Osteoblast (primary cell): ENCODE measurements at regions not wholly inside any gene's neighbourhood (a gene's known extent, or its start where the extent isn't known, plus 50 kb on each side); places are given as distances from the start of the nearest gene placed in this dataset.
A peak's percentile ranks its signal among the peaks of the same experiment; 100 is the strongest.

Source experiments
- DNase-seq: peaks from one replicate; pipeline ENCODE4 v3.0.0; 2011; ENCODE audit warnings: low spot score, mixed read lengths; ENCODE audit not compliant: insufficient read length; ENCODE audit errors: missing footprints
- H2AFZ ChIP-seq: 2 replicates; pipeline ENCODE4 v1.6.0; 2011; ENCODE audit warnings: mild to moderate bottlenecking, low read length
- H3K27ac ChIP-seq: 2 replicates; pipeline ENCODE4 v1.5.1; 2011; ENCODE audit warnings: mild to moderate bottlenecking, low read depth, low read length, moderate library complexity
- H3K27me3 ChIP-seq: 2 replicates; pipeline ENCODE4 v1.6.0; 2012; ENCODE audit warnings: mild to moderate bottlenecking, control low read depth, inconsistent platforms, low read length, moderate library complexity; ENCODE audit not compliant: insufficient read depth
- H3K36me3 ChIP-seq: 2 replicates; pipeline ENCODE4 v1.5.1; 2011; ENCODE audit warnings: mild to moderate bottlenecking, low read length, control low read depth, moderate library complexity; ENCODE audit not compliant: insufficient read depth
- H3K4me1 ChIP-seq: 2 replicates; pipeline ENCODE4 v1.5.1; 2011; ENCODE audit warnings: mild to moderate bottlenecking, low read length, control low read depth, moderate library complexity; ENCODE audit not compliant: insufficient read depth
- H3K4me2 ChIP-seq: 2 replicates; pipeline ENCODE4 v1.6.0; 2011; ENCODE audit warnings: mild to moderate bottlenecking, low read length; ENCODE audit not compliant: insufficient read depth
- H3K4me3 ChIP-seq: fragments of 200-600 bp; sonication (generic); 3 replicates; pipeline ENCODE4 v1.5.1; 2012; ENCODE audit warnings: mild to moderate bottlenecking, low read length, inconsistent platforms; ENCODE audit not compliant: insufficient read depth
- H3K79me2 ChIP-seq: 2 replicates; pipeline ENCODE4 v1.6.0; 2012; ENCODE audit warnings: mild to moderate bottlenecking, low read length, control low read depth, inconsistent platforms; ENCODE audit not compliant: insufficient read depth
- H3K9me3 ChIP-seq: 2 replicates; pipeline ENCODE4 v1.5.1; 2011; ENCODE audit warnings: low read depth, low read length, control low read depth
- H4K20me1 ChIP-seq: 2 replicates; pipeline ENCODE4 v1.6.0; 2012; ENCODE audit warnings: mild to moderate bottlenecking, low read length, control low read depth; ENCODE audit not compliant: insufficient read depth
- CTCF ChIP-seq: IDR thresholded peaks from 2 replicates; pipeline ENCODE4 v1.5.1; 2011; ENCODE audit warnings: mild to moderate bottlenecking, low read depth, low read length, moderate library complexity; ENCODE audit errors: extremely low read depth

- Histone ChIP-seq H3K79me2 (no peaks in the 10 kb centered on the region), H4K20me1 (no peaks in the 10 kb centered on the region), H3K27ac (no peak overlapping the region), H3K4me1 (no peaks in the 10 kb centered on the region), H3K27me3 (no peaks in the 10 kb centered on the region), H2AFZ (no peak overlapping the region), H3K4me2 (no peak overlapping the region), H3K36me3 (no peaks in the 10 kb centered on the region), H3K4me3 (no peak overlapping the region), H3K9me3 (no peaks in the 10 kb centered on the region)
- no peak for TF ChIP-seq CTCF
- no peak for DNase-seq
Observed at GRCh38 chr5:106163233-106163632, 1507.5 kb downstream of the EFNA5 start.

- peak; percentile 18 for DNase-seq
- Histone ChIP-seq H3K4me1 (no peaks in the 10 kb centered on the region), H3K27ac (no peak overlapping the region), H4K20me1 (no peaks in the 10 kb centered on the region), H3K4me3 (no peak overlapping the region), H3K27me3 (no peaks in the 10 kb centered on the region), H3K9me3 (no peaks in the 10 kb centered on the region), H3K79me2 (no peaks in the 10 kb centered on the region), H3K36me3 (no peaks in the 10 kb centered on the region), H3K4me2 (no peak overlapping the region), H2AFZ (peak overlapping the region; percentile 20)
- no peak for TF ChIP-seq CTCF
Observed at GRCh38 chr5:106159616-106160015, 1511.1 kb downstream of the EFNA5 start.

GRCh38 chr5:106154280-106154716 lies 1516.4 kb downstream of the EFNA5 start:
- no peak for TF ChIP-seq CTCF
- Histone ChIP-seq H4K20me1 (no peaks in the 10 kb centered on the region), H3K9me3 (no peaks in the 10 kb centered on the region), H3K36me3 (no peaks in the 10 kb centered on the region), H2AFZ (no peak overlapping the region), H3K79me2 (no peaks in the 10 kb centered on the region), H3K4me3 (no peak overlapping the region), H3K4me1 (no peaks in the 10 kb centered on the region), H3K4me2 (no peak overlapping the region), H3K27ac (no peak overlapping the region), H3K27me3 (no peaks in the 10 kb centered on the region)
- DNase-seq, result no peak

GRCh38 chr5:106152569-106152968 lies 1518.2 kb downstream of the EFNA5 start:
- no peak overlapping the region for H3K4me2 ChIP-seq
- H3K27me3 ChIP-seq, result no peaks in the 10 kb centered on the region
- H3K4me3 ChIP-seq, result no peak overlapping the region
- peak; percentile 8 for DNase-seq
- no peaks in the 10 kb centered on the region for H3K36me3 ChIP-seq
- no peaks in the 10 kb centered on the region for H3K79me2 ChIP-seq
- no peaks in the 10 kb centered on the region for H4K20me1 ChIP-seq
- H3K9me3 ChIP-seq, result no peaks in the 10 kb centered on the region
- no peaks in the 10 kb centered on the region for H3K4me1 ChIP-seq
- H3K27ac ChIP-seq, result no peak overlapping the region
- no peak overlapping the region for H2AFZ ChIP-seq
- no peak for TF ChIP-seq CTCF
